PC-9 (cell line): ENCODE measurements at regions not wholly inside any gene's neighbourhood (a gene's known extent, or its start where the extent isn't known, plus 50 kb on each side); places are given as distances from the start of the nearest gene placed in this dataset.
"Not testable (repeated sequence)": the region's sequence is repeated elsewhere in the genome, so short reads cannot be mapped to it uniquely, and the experiment has no call there.

ENCODE experiments used
- BruUV-seq: library from RNA; stranded (reverse); fragments of 400-500 nt; replicated peaks from 2 replicates; lab custom pipeline; 2021; lab: Mats Ljungman, UMichigan
- CTCF ChIA-PET: fragments of 300-600 bp; sonication (Branson Sonifier 250); formaldehyde crosslinking; loops from one replicate; lab custom pipeline; 2022; ENCODE audit warnings: antibody characterized with exemption; lab: Charles Lee
- POLR2A ChIA-PET: fragments of 300-600 bp; sonication (Branson Sonifier 250); formaldehyde crosslinking; loops from one replicate; lab custom pipeline; 2022; ENCODE audit warnings: antibody characterized with exemption; ENCODE audit not compliant: unreplicated experiment; lab: Charles Lee
- DNase-seq, 2 experiments: peaks; one replicate each; pipeline versions ENCODE4 v3.0.0 to v3.0.0-alpha.2; 2015 to 2022; ENCODE audit warnings: mixed read lengths in 1 of 2
- H2AFZ ChIP-seq: fragments of 200-600 bp; sonication (generic); 2 replicates; pipeline ENCODE4 v1.8.1; 2017; ENCODE audit warnings: antibody characterized with exemption
- H3F3A ChIP-seq: fragments of 200-600 bp; sonication (generic); 2 replicates; pipeline ENCODE4 v1.8.1; 2017; ENCODE audit warnings: antibody characterized with exemption, mild to moderate bottlenecking, low read depth; ENCODE audit not compliant: insufficient read depth
- H3K27ac ChIP-seq: fragments of 200-600 bp; sonication (generic); 2 replicates; pipeline ENCODE4 v1.6.1; 2016; ENCODE audit warnings: mixed run types
- H3K27me3 ChIP-seq: fragments of 200-600 bp; sonication (generic); 2 replicates; pipeline ENCODE4 v1.6.1; 2016; ENCODE audit warnings: low read depth, mixed run types; ENCODE audit not compliant: insufficient read depth
- H3K36me3 ChIP-seq: fragments of 200-600 bp; sonication (generic); 2 replicates; pipeline ENCODE4 v1.6.1; 2016; ENCODE audit warnings: low read depth, mixed run types
- H3K4me1 ChIP-seq: fragments of 200-600 bp; sonication (generic); replicated peaks from 2 replicates; pipeline ENCODE4 v1.6.1; 2016; ENCODE audit warnings: mixed run types; ENCODE audit not compliant: insufficient read depth
- H3K4me2 ChIP-seq: fragments of 200-600 bp; sonication (generic); 2 replicates; pipeline ENCODE4 v1.6.1; 2017; ENCODE audit warnings: mixed run types
- H3K4me3 ChIP-seq: fragments of 200-600 bp; sonication (generic); 2 replicates; pipeline ENCODE4 v1.6.1; 2016; ENCODE audit warnings: mixed run types
- H3K79me2 ChIP-seq: fragments of 200-600 bp; sonication (generic); 2 replicates; pipeline ENCODE4 v1.6.1; 2017; ENCODE audit warnings: low read depth, mixed run types
- H3K9me2 ChIP-seq: fragments of 200-600 bp; sonication (generic); 2 replicates; pipeline ENCODE4 v1.8.1; 2017; ENCODE audit warnings: mild to moderate bottlenecking; ENCODE audit not compliant: insufficient read depth
- H3K9me3 ChIP-seq: fragments of 200-600 bp; sonication (generic); 2 replicates; pipeline ENCODE4 v1.8.1; 2016; ENCODE audit warnings: low read depth; ENCODE audit not compliant: insufficient read depth
- H4K20me1 ChIP-seq: fragments of 200-600 bp; sonication (generic); 2 replicates; pipeline ENCODE4 v1.8.1; 2017; ENCODE audit not compliant: insufficient read depth
- EZH2 ChIP-seq: fragments of 200-600 bp; sonication (generic); IDR thresholded peaks from 2 replicates; pipeline ENCODE4 v1.8.0; 2017; ENCODE audit warnings: antibody characterized with exemption, low read depth
- intact Hi-C: fragments of 100-400 bp; cut with micrococcal nuclease; formaldehyde crosslinking; loops from one replicate; pipeline ENCODE4 v1.10.0; 2022; ENCODE audit not compliant: unreplicated experiment
- TF ChIP-seq, protein P1 (sequence below): fragments of 200-600 bp; sonication (generic); conservative IDR thresholded peaks from 2 replicates; pipeline ENCODE4 v1.6.1; 2017; ENCODE audit warnings: mixed run types, antibody characterized with exemption, mild to moderate bottlenecking, moderate library complexity

DNA sequence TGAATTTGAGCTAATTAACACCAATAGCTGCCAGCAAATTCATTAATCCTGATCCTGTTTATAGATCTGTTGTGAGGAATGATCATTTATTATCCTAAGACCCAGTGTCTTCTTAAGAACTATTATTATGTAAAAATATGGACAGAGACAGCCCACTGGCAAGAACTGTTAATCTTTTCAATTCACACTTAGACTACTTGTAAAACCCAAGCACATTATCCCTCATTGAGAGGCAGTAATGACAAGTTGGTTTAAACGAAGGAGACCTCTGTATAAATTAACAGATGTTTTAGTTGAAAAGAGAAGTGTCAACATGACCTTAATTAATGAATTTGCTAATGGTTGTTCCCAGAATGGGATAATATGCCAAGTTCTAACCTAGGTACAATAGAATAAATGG lies 270.3 kb upstream of the IZUMO3 start:
- BruUV-seq = no TSS peak
- no peaks in the 10 kb centered on the region for H3K79me2 ChIP-seq
- POLR2A ChIA-PET = no interaction called here
- H3K9me3 ChIP-seq = no peaks in the 10 kb centered on the region
- no peaks in the 10 kb centered on the region for H3K4me1 ChIP-seq
- no peak for TF ChIP-seq EZH2
- no peak overlapping the region for H3K4me3 ChIP-seq
- no peaks in the 10 kb centered on the region for H3K27me3 ChIP-seq
- no peaks in the 10 kb centered on the region for H4K20me1 ChIP-seq
- intact Hi-C loops = no loop called here
- CTCF ChIA-PET = no interaction called here
- H3K9me2 ChIP-seq = no peaks in the 10 kb centered on the region
- no peaks in the 10 kb centered on the region for H3F3A ChIP-seq
- H3K36me3 ChIP-seq = no peaks in the 10 kb centered on the region
- no peak overlapping the region for H2AFZ ChIP-seq
- DNase-seq = no peak
- no peak overlapping the region for H3K4me2 ChIP-seq
- no peak overlapping the region for H3K27ac ChIP-seq

DNA sequence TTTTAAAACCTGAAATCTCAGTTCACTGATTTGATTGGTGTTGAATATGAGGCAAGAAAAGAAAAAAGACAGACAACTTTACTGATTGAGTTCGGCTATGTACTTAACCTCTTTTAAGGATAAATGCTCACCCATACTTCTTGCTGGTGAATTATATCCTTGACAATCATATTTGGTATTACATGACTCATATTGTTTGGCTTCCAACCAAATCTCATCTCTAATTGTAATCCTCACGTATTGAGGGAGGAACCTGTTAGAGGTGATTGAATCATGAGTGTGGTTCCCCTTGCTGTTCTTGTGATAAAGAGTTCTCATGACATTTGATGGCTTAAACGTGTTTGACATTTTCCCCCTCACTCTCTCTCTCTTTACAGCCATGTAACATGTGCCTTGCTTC lies 255.6 kb upstream of the IZUMO3 start:
- no peak overlapping the region for H3K27ac ChIP-seq
- no peaks in the 10 kb centered on the region for H3K36me3 ChIP-seq
- H3F3A ChIP-seq = no peaks in the 10 kb centered on the region
- intact Hi-C loops = no loop called here
- BruUV-seq = no TSS peak
- H3K9me3 ChIP-seq = no peaks in the 10 kb centered on the region
- CTCF ChIA-PET = no interaction called here
- no peaks in the 10 kb centered on the region for H3K9me2 ChIP-seq
- H2AFZ ChIP-seq = no peak overlapping the region
- H3K4me3 ChIP-seq = no peak overlapping the region
- no peaks in the 10 kb centered on the region for H3K4me1 ChIP-seq
- no peaks in the 10 kb centered on the region for H3K79me2 ChIP-seq
- no peaks in the 10 kb centered on the region for H4K20me1 ChIP-seq
- DNase-seq = no peak
- H3K27me3 ChIP-seq = no peaks in the 10 kb centered on the region
- no peak for TF ChIP-seq EZH2
- TF ChIP-seq, protein P1, sequence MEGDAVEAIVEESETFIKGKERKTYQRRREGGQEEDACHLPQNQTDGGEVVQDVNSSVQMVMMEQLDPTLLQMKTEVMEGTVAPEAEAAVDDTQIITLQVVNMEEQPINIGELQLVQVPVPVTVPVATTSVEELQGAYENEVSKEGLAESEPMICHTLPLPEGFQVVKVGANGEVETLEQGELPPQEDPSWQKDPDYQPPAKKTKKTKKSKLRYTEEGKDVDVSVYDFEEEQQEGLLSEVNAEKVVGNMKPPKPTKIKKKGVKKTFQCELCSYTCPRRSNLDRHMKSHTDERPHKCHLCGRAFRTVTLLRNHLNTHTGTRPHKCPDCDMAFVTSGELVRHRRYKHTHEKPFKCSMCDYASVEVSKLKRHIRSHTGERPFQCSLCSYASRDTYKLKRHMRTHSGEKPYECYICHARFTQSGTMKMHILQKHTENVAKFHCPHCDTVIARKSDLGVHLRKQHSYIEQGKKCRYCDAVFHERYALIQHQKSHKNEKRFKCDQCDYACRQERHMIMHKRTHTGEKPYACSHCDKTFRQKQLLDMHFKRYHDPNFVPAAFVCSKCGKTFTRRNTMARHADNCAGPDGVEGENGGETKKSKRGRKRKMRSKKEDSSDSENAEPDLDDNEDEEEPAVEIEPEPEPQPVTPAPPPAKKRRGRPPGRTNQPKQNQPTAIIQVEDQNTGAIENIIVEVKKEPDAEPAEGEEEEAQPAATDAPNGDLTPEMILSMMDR = no peak
- no peak overlapping the region for H3K4me2 ChIP-seq
- POLR2A ChIA-PET = no interaction called here

DNA sequence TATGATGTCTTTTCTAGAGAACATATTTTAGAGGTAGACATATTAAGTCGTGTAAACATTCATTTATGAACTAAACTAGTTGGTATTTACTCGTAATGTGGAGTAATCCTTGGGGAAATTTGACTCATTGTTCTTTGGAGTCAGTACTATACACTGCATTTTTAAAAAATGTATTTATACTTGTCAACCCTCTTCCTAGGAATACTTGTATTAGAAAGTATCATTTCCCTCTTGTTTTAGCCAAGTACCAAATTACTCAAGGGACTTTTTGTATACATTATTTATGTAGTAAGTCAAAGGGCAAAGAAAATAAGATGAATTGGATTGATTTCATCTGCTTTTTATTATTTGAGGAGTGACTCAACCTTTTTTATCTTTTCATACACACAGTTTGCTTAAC lies 248.1 kb upstream of the IZUMO3 start:
- no peak overlapping the region for H3K4me3 ChIP-seq
- no peaks in the 10 kb centered on the region for H3K9me2 ChIP-seq
- no peaks in the 10 kb centered on the region for H3K4me1 ChIP-seq
- H3K27me3 ChIP-seq = no peaks in the 10 kb centered on the region
- no peaks in the 10 kb centered on the region for H3K79me2 ChIP-seq
- CTCF ChIA-PET = no interaction called here
- intact Hi-C loops = no loop called here
- H3K27ac ChIP-seq = no peak overlapping the region
- TF ChIP-seq, protein P1 = no peak
- TF ChIP-seq EZH2 = no peak
- no TSS peak for BruUV-seq
- POLR2A ChIA-PET = no interaction called here
- H4K20me1 ChIP-seq = no peaks in the 10 kb centered on the region
- H3K4me2 ChIP-seq = no peak overlapping the region
- DNase-seq = no peak
- H2AFZ ChIP-seq = no peak overlapping the region
- H3F3A ChIP-seq = no peaks in the 10 kb centered on the region
- no peaks in the 10 kb centered on the region for H3K9me3 ChIP-seq
- H3K36me3 ChIP-seq = no peaks in the 10 kb centered on the region

DNA sequence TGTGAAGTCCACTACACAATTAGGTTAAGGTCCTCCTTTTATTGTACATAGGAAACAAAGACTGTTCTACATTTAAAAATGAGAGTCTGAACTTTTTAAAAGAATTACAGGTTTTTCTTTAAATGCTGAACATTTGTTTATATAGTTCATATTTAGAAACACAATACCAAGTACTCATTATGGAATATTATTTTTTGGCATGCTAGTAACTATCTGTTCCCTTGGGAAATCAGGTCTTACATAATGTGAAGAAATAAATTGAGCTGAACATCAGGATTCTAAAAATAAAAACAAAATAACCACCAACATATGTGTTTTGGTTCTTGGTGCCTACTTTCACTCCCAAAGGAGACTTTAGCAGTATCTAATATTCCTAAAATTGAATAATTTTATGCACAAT lies 230.5 kb upstream of the IZUMO3 start:
- intact Hi-C loops = no loop called here
- POLR2A ChIA-PET = no interaction called here
- no peak for TF ChIP-seq EZH2
- TF ChIP-seq, protein P1 = no peak

DNA sequence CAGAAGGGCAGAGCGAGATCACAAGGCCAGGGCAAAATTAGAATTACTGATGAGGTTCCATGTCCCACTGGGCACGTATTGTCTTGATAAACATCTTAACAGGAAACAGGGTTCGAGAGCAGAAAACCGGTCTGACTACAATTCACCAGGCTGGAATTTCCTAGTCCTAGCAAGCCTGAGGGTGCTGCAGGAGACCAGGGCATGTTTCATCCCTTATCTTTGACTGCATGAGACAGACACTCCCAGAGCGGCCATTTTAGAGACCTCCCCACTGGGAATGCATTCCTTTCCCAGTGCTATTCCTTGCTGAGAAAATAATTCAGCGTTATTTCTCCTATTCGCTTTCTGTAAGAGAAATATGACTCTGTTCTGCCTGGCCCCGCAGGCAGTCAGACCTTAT lies 228.5 kb upstream of the IZUMO3 start:
- H2AFZ ChIP-seq, POLR2A ChIA-PET, H3K9me3 ChIP-seq, CTCF ChIA-PET, H3K9me2 ChIP-seq, BruUV-seq, H3K27me3 ChIP-seq, H3K79me2 ChIP-seq, DNase-seq, H3K4me3 ChIP-seq, H3K4me1 ChIP-seq, H3K27ac ChIP-seq, intact Hi-C loops, H3F3A ChIP-seq, H3K4me2 ChIP-seq, H4K20me1 ChIP-seq, H3K36me3 ChIP-seq: not testable (repeated sequence)

More for the DNA sequence above, 230.5 kb upstream of the IZUMO3 start:
- no peaks in the 10 kb centered on the region for H3K4me1 ChIP-seq
- H3F3A ChIP-seq = no peaks in the 10 kb centered on the region
- H3K27me3 ChIP-seq = no peaks in the 10 kb centered on the region
- no peaks in the 10 kb centered on the region for H3K9me3 ChIP-seq
- no peaks in the 10 kb centered on the region for H3K79me2 ChIP-seq
- no peaks in the 10 kb centered on the region for H4K20me1 ChIP-seq
- H3K4me3 ChIP-seq = no peak overlapping the region
- H3K4me2 ChIP-seq = no peak overlapping the region
- BruUV-seq = no TSS peak
- no peak for DNase-seq
- CTCF ChIA-PET = no interaction called here
- H3K27ac ChIP-seq = no peak overlapping the region
- no peaks in the 10 kb centered on the region; the same call in 1 of the 2 replicates for H3K9me2 ChIP-seq
- no peaks in the 10 kb centered on the region for H3K36me3 ChIP-seq
- H2AFZ ChIP-seq = no peak overlapping the region
